CD4-positive, alpha-beta memory T cell (primary cell): ENCODE measurements at regions not wholly inside any gene's neighbourhood (a gene's known extent, or its start where the extent isn't known, plus 50 kb on each side); places are given as distances from the start of the nearest gene placed in this dataset.

ENCODE experiments used
- CTCF ChIA-PET: fragments of 350-600 bp; sonication (Branson Sonifier 250); formaldehyde crosslinking; loops from one replicate; lab custom pipeline; 2021; ENCODE audit warnings: inconsistent platforms; ENCODE audit not compliant: partially characterized antibody; lab: Charles Lee
- POLR2A ChIA-PET: fragments of 350-600 bp; sonication (Branson Sonifier 250); formaldehyde crosslinking; loops from one replicate; lab custom pipeline; 2021; ENCODE audit not compliant: partially characterized antibody; lab: Charles Lee
- DNase-seq, 5 donors: peaks; one replicate each; pipeline versions ENCODE4 v3.0.0 to v3.0.0-alpha.2; 2020 to 2022; ENCODE audit warnings: mixed read lengths in 1 of 5
- H3K27ac ChIP-seq: one replicate; pipeline ENCODE4 v1.7.0; 2013; ENCODE audit warnings: low read depth, low read length
- H3K27me3 ChIP-seq: 2 replicates; pipeline ENCODE4 v1.7.0; 2013; ENCODE audit warnings: mild to moderate bottlenecking, low read length, moderate library complexity; ENCODE audit not compliant: insufficient read depth
- H3K36me3 ChIP-seq: 2 replicates; pipeline ENCODE4 v1.7.0; 2013; ENCODE audit warnings: mild to moderate bottlenecking, low read length, moderate library complexity; ENCODE audit not compliant: insufficient read depth
- H3K4me1 ChIP-seq: 2 replicates; pipeline ENCODE4 v1.7.0; 2013; ENCODE audit warnings: mild to moderate bottlenecking, low read length, moderate library complexity; ENCODE audit not compliant: insufficient read depth
- H3K4me3 ChIP-seq, 2 donors: one replicate each; pipeline ENCODE4 v1.7.0; 2013; ENCODE audit warnings: low read length in 2 of 2, mild to moderate bottlenecking in 1 of 2
- H3K9me3 ChIP-seq, 2 donors: one replicate each; pipeline ENCODE4 v1.7.0; 2013; ENCODE audit warnings: low read length in 2 of 2, control low read depth in 1 of 2; ENCODE audit not compliant: control insufficient read depth in 1 of 2
- H3K27ac Mint-ChIP-seq, 7 donors: one replicate each; pipeline ENCODE4 v1.8.0; 2020 to 2021; ENCODE audit warnings: mixed read lengths in 7 of 7, mild to moderate bottlenecking in 6 of 7, inconsistent platforms in 3 of 7, moderate library complexity in 3 of 7
- H3K27me3 Mint-ChIP-seq, 2 donors: one replicate each; pipeline ENCODE4 v1.8.0; 2020 to 2021; ENCODE audit warnings: mixed read lengths in 2 of 2
- H3K36me3 Mint-ChIP-seq, 2 donors: one replicate each; pipeline ENCODE4 v1.8.0; 2020 to 2021; ENCODE audit warnings: mixed read lengths in 2 of 2, inconsistent platforms in 1 of 2, mild to moderate bottlenecking in 1 of 2
- H3K4me1 Mint-ChIP-seq, 4 donors: one replicate each; pipeline ENCODE4 v1.8.0; 2020 to 2021; ENCODE audit warnings: mixed read lengths in 4 of 4, mild to moderate bottlenecking in 1 of 4
- H3K4me3 Mint-ChIP-seq, 8 donors: one replicate each; pipeline ENCODE4 v1.8.0; 2020 to 2021; ENCODE audit warnings: mixed read lengths in 8 of 8, mild to moderate bottlenecking in 7 of 8, moderate library complexity in 6 of 8, inconsistent platforms in 3 of 8
- H3K9me3 Mint-ChIP-seq, 8 donors: one replicate each; pipeline ENCODE4 v1.8.0; 2020 to 2021; ENCODE audit warnings: mixed read lengths in 8 of 8, mild to moderate bottlenecking in 5 of 8, inconsistent platforms in 3 of 8, moderate library complexity in 1 of 8
- intact Hi-C: fragments of 100-400 bp; cut with micrococcal nuclease; formaldehyde crosslinking; loops from one replicate; pipeline ENCODE4 v1.15.1; 2023

DNA sequence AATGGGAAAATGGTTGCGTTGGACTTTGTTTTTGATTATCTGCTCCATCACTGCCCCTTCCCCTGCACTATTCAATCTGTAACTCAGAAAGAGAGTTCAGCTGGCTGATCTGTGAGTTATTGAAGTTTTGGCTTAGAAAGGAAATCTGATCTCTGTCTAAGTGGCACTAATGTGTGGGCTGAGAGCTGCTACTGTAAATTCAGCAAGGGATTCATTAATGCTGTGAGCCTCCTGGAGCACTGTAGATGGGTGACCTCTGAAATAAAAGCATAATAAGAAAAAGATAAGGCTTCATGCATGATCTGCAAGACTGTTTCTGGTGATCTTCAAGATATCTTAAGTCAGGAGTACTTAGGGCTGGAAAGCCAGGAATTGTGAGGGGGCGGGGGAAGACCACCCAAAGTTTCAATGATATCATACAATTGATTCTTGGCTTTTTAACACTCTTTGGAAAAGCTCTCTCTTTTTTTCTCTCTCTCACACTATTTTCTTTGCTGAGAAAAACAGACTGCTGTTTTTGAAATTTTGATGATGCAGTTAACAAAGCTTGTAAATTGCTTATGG lies 101.1 kb downstream of the C12orf75 start:
- ChIA-PET POLR2A (no interaction called here), CTCF (interaction anchor here (0.8 to 1.6 kb wide), 2 partner anchors 11 kb away, joined by 5 to 6 read pairs; no protein-coding TSS in a partner anchor)
- H3K36me3 ChIP-seq = no peaks in the 10 kb centered on the region
- peaks cover 15 to 20% of the 10 kb centered on the region in 2 donors for H3K27me3 Mint-ChIP-seq
- H3K4me3 ChIP-seq = no peak overlapping the region
- no peaks in the 10 kb centered on the region for H3K27me3 ChIP-seq
- no peaks in the 10 kb centered on the region for H3K4me1 ChIP-seq
- no peak overlapping the region for H3K4me3 Mint-ChIP-seq
- H3K36me3 Mint-ChIP-seq = no peaks in the 10 kb centered on the region
- no peaks in the 10 kb centered on the region for H3K4me1 Mint-ChIP-seq
- intact Hi-C loops = no loop called here
- no peak overlapping the region for H3K27ac Mint-ChIP-seq
- H3K27ac ChIP-seq = no peak overlapping the region
- H3K9me3 ChIP-seq = no peaks in the 10 kb centered on the region
- no peak for DNase-seq
- no peaks in the 10 kb centered on the region for H3K9me3 Mint-ChIP-seq

- POLR2A ChIA-PET = no interaction called here
- Mint-ChIP-seq H3K9me3 (no peaks in the 10 kb centered on the region), H3K27ac (no peak overlapping the region), H3K36me3 (peaks cover 0 to 3% of the 10 kb centered on the region in 2 donors), H3K4me1 (no peaks in the 10 kb centered on the region), H3K27me3 (peaks cover 14 to 22% of the 10 kb centered on the region in 2 donors), H3K4me3 (no peak overlapping the region)
- CTCF ChIA-PET = no interaction called here
- H3K36me3 ChIP-seq = no peaks in the 10 kb centered on the region
- no peaks in the 10 kb centered on the region for H3K4me1 ChIP-seq
- intact Hi-C loops = no loop called here
- DNase-seq = no peak
- H3K4me3 ChIP-seq = no peak overlapping the region
- no peak overlapping the region for H3K27ac ChIP-seq
- H3K9me3 ChIP-seq = no peaks in the 10 kb centered on the region
- no peaks in the 10 kb centered on the region for H3K27me3 ChIP-seq
Measured at GRCh38 chr12:105433804-105434203, 103.3 kb downstream of the C12orf75 start.

DNA sequence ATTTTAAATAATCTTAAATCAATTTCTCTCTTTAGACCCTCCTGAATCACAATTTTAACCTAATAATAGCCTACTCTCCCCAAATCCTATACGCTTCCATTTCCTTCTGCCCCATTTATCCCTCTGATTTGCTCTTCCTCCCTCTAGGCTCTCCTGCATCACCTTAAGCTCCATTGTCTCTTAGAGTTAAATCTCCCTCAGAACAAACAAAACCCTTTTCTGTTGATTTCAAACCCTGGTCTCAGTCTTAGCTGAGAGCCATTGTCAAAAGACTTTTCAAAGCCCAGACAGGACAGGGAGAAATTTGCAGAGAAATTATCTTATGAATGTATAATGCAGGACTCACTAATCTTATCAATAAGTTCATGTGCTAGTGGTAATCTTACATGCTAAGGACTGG lies 106.1 kb downstream of the C12orf75 start:
- H3K27me3 ChIP-seq = no peaks in the 10 kb centered on the region
- no peak overlapping the region for H3K4me3 Mint-ChIP-seq
- no peaks in the 10 kb centered on the region for H3K36me3 ChIP-seq
- no peak for DNase-seq
- H3K4me1 Mint-ChIP-seq = no peaks in the 10 kb centered on the region
- H3K9me3 Mint-ChIP-seq = peaks cover 0 to 9% (median 3%) of the 10 kb centered on the region in 8 donors
- H3K4me1 ChIP-seq = no peaks in the 10 kb centered on the region
- peaks cover 0 to 3% of the 10 kb centered on the region in 2 donors for H3K36me3 Mint-ChIP-seq
- POLR2A ChIA-PET = no interaction called here
- intact Hi-C loops = no loop called here
- CTCF ChIA-PET = no interaction called here
- H3K27ac Mint-ChIP-seq = no peak overlapping the region
- H3K27me3 Mint-ChIP-seq = peaks cover 16 to 19% of the 10 kb centered on the region in 2 donors
- no peaks in the 10 kb centered on the region for H3K9me3 ChIP-seq
- no peak overlapping the region for H3K4me3 ChIP-seq
- H3K27ac ChIP-seq = no peak overlapping the region

- Mint-ChIP-seq H3K9me3 (peaks cover 0 to 9% (median 3%) of the 10 kb centered on the region in 8 donors), H3K36me3 (peaks cover 0 to 3% of the 10 kb centered on the region in 2 donors), H3K4me1 (no peaks in the 10 kb centered on the region), H3K4me3 (no peak overlapping the region), H3K27ac (no peak overlapping the region), H3K27me3 (peaks cover 23 to 25% of the 10 kb centered on the region in 2 donors)
- Histone ChIP-seq H3K27ac (no peak overlapping the region), H3K9me3 (no peaks in the 10 kb centered on the region), H3K27me3 (no peaks in the 10 kb centered on the region), H3K4me3 (no peak overlapping the region), H3K4me1 (no peaks in the 10 kb centered on the region), H3K36me3 (no peaks in the 10 kb centered on the region)
- intact Hi-C loops = no loop called here
- ChIA-PET CTCF (no interaction called here), POLR2A (no interaction called here)
- no peak for DNase-seq
Measured at GRCh38 chr12:105440037-105440664, 109.7 kb downstream of the C12orf75 start.

- ChIA-PET POLR2A (no interaction called here), CTCF (no interaction called here)
- H3K4me3 ChIP-seq = no peak overlapping the region
- H3K4me1 Mint-ChIP-seq = no peaks in the 10 kb centered on the region
- H3K4me1 ChIP-seq = no peaks in the 10 kb centered on the region
- H3K27me3 ChIP-seq = no peaks in the 10 kb centered on the region
- H3K4me3 Mint-ChIP-seq = no peak overlapping the region
- no peaks in the 10 kb centered on the region for H3K36me3 ChIP-seq
- H3K27me3 Mint-ChIP-seq = peaks cover 16% of the 10 kb centered on the region in 2 donors
- DNase-seq = no peak
- intact Hi-C loops = no loop called here
- H3K27ac ChIP-seq = no peak overlapping the region
- no peaks in the 10 kb centered on the region for H3K9me3 ChIP-seq
- no peak overlapping the region for H3K27ac Mint-ChIP-seq
- H3K36me3 Mint-ChIP-seq = no peaks in the 10 kb centered on the region
- H3K9me3 Mint-ChIP-seq = peaks cover 0 to 9% (median 3%) of the 10 kb centered on the region in 8 donors
Measured at GRCh38 chr12:105443802-105444652, 113.5 kb downstream of the C12orf75 start.

DNA sequence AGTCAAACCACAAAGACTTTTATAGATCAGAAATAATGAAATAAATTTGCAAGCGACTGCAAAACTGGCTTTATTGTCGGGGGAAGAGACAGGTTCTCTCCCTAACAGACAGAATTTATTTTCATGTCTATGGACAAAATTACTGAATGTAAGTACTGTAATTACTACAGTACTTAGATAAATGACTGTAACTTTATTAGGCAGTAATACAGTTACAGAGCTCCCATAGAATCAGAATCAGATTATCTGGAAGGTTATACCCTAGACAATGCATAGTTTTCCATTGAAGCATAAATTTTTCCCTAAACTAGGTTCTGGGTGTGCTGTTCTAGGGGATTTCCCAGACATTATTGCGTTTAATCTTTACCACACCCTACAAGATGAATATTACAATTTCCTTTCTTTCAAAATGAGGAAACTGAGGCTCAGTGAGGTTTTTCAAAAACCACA lies 114.2 kb downstream of the C12orf75 start:
- Histone ChIP-seq H3K4me3 (no peak overlapping the region), H3K36me3 (no peaks in the 10 kb centered on the region), H3K4me1 (no peaks in the 10 kb centered on the region), H3K27ac (no peak overlapping the region), H3K9me3 (no peaks in the 10 kb centered on the region), H3K27me3 (no peaks in the 10 kb centered on the region)
- ChIA-PET CTCF (no interaction called here), POLR2A (no interaction called here)
- no peak for DNase-seq
- H3K27me3 Mint-ChIP-seq = peaks cover 15 to 16% of the 10 kb centered on the region in 2 donors
- no peaks in the 10 kb centered on the region for H3K36me3 Mint-ChIP-seq
- no peaks in the 10 kb centered on the region for H3K4me1 Mint-ChIP-seq
- H3K4me3 Mint-ChIP-seq = no peak overlapping the region
- H3K9me3 Mint-ChIP-seq = peaks cover 0 to 7% (median 2%) of the 10 kb centered on the region in 8 donors
- H3K27ac Mint-ChIP-seq = no peak overlapping the region
- intact Hi-C loops = no loop called here

DNA sequence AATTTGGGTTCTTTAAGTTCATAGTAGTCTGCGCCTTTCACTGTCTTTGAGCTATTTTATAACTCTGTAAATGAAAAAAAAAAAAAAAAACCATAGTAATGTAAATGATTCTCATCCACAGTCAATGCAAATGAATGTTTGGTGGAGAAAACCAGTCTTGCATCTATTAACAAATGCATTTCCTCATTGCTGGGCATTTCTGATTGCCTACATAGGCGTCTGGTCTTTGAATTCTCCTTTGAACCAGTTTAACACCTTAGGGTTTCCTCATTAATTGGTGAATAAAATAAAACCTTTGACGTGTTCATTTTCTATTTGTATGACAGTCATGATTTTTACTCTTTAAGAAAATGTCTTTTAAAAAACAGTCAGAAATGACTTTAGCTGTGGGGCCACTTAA lies 114.8 kb downstream of the C12orf75 start:
- ChIA-PET CTCF (no interaction called here), POLR2A (no interaction called here)
- H3K27ac ChIP-seq = no peak overlapping the region
- no peaks in the 10 kb centered on the region for H3K36me3 Mint-ChIP-seq
- H3K27me3 ChIP-seq = no peaks in the 10 kb centered on the region
- H3K36me3 ChIP-seq = no peaks in the 10 kb centered on the region
- H3K4me3 ChIP-seq = no peak overlapping the region
- peaks cover 13% of the 10 kb centered on the region in 2 donors for H3K27me3 Mint-ChIP-seq
- H3K9me3 Mint-ChIP-seq = peaks cover 0 to 2% (median 0%) of the 10 kb centered on the region in 8 donors
- no peak overlapping the region for H3K27ac Mint-ChIP-seq
- H3K9me3 ChIP-seq = no peaks in the 10 kb centered on the region
- no peaks in the 10 kb centered on the region for H3K4me1 ChIP-seq
- intact Hi-C loops = no loop called here
- H3K4me3 Mint-ChIP-seq = no peak overlapping the region
- no peaks in the 10 kb centered on the region for H3K4me1 Mint-ChIP-seq
- no peak for DNase-seq
